SK-N-SH treated with all-trans-retinoic acid at 6 μM for 48 hours (cell line): ENCODE measurements at regions not wholly inside any gene's neighbourhood (a gene's known extent, or its start where the extent isn't known, plus 50 kb on each side); places are given as distances from the start of the nearest gene placed in this dataset.
"Not testable (repeated sequence)": the region's sequence is repeated elsewhere in the genome, so short reads cannot be mapped to it uniquely, and the experiment has no call there.

Experiments used
- ARNTL ChIP-seq: fragments of 450-650 bp; formaldehyde crosslinking; IDR thresholded peaks from 2 replicates; pipeline ENCODE4 v1.5.0; 2020; ENCODE audit warnings: low read depth, mild to moderate bottlenecking, moderate library complexity, borderline replicate concordance
- GLIS3 ChIP-seq: fragments of 250-450 bp; sonication (Bioruptor Pico); IDR thresholded peaks from 2 replicates; pipeline ENCODE4 v1.5.0; 2020; ENCODE audit warnings: mild to moderate bottlenecking, moderate library complexity
- PPARA ChIP-seq: fragments of 250-450 bp; sonication (Bioruptor Pico); IDR thresholded peaks from 2 replicates; pipeline ENCODE4 v1.5.0; 2020; ENCODE audit warnings: mild to moderate bottlenecking, borderline replicate concordance
- RARB ChIP-seq: fragments of 250-450 bp; sonication (Bioruptor Pico); IDR thresholded peaks from 2 replicates; pipeline ENCODE4 v1.8.0; 2021; ENCODE audit warnings: mild to moderate bottlenecking, moderate library complexity
- TCF4 ChIP-seq: fragments of 250-450 bp; sonication (Bioruptor Pico); IDR thresholded peaks from 2 replicates; pipeline ENCODE4 v1.8.0; 2021; ENCODE audit warnings: mild to moderate bottlenecking, moderate library complexity, borderline replicate concordance
- ZFP3 ChIP-seq: fragments of 250-450 bp; sonication (Bioruptor Pico); IDR thresholded peaks from 2 replicates; pipeline ENCODE4 v1.5.0; 2020; ENCODE audit warnings: mild to moderate bottlenecking, moderate library complexity
- ZNF70 ChIP-seq: fragments of 450-650 bp; formaldehyde crosslinking; IDR thresholded peaks from 2 replicates; pipeline ENCODE4 v1.5.0; 2020; ENCODE audit warnings: mild to moderate bottlenecking, moderate library complexity
- TF ChIP-seq, protein P1 (sequence below): fragments of 250-450 bp; sonication (Bioruptor Pico); IDR thresholded peaks from 2 replicates; pipeline ENCODE4 v1.8.0; 2020; ENCODE audit warnings: mild to moderate bottlenecking, moderate library complexity, borderline replicate concordance

DNA sequence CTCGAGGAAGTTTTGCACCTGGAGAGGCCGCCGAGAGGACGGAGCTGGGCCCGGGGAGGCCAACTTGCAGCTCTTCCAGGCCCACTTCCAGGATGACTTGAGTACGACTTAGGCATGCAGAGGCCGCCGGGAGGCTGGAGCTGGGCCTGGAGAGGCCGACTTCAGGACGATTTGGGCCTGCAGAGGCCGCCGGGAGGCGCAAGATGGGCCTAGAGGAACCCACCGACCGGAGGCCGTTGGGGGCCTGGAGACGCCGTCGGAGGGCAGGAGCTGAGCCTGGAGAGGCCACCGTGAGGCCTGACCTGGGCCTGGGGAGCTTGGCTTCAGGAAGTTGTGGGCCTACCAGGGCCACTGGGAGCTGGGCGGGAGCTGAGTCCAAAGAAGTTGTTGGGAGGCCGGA lies 250.5 kb upstream of the NUPR2 start:
- TF ChIP-seq ZFP3 (CRISPR knock-in tag); RARB; TCF4 (CRISPR knock-in tag); GLIS3; PPARA (CRISPR knock-in tag); ZNF70 (CRISPR knock-in tag); ARNTL (CRISPR knock-in tag): not testable (repeated sequence)
- TF ChIP-seq, protein P1, sequence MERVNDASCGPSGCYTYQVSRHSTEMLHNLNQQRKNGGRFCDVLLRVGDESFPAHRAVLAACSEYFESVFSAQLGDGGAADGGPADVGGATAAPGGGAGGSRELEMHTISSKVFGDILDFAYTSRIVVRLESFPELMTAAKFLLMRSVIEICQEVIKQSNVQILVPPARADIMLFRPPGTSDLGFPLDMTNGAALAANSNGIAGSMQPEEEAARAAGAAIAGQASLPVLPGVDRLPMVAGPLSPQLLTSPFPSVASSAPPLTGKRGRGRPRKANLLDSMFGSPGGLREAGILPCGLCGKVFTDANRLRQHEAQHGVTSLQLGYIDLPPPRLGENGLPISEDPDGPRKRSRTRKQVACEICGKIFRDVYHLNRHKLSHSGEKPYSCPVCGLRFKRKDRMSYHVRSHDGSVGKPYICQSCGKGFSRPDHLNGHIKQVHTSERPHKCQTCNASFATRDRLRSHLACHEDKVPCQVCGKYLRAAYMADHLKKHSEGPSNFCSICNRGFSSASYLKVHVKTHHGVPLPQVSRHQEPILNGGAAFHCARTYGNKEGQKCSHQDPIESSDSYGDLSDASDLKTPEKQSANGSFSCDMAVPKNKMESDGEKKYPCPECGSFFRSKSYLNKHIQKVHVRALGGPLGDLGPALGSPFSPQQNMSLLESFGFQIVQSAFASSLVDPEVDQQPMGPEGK, result not testable (repeated sequence)
